Transverse colon (tissue), 4 donors: ENCODE measurements at regions not wholly inside any gene's neighbourhood (a gene's known extent, or its start where the extent isn't known, plus 50 kb on each side); places are given as distances from the start of the nearest gene placed in this dataset.

ENCODE experiments used
- POLR2AphosphoS5 ChIP-seq, 3 donors: sonication (generic); formaldehyde crosslinking; IDR thresholded peaks; one replicate each; pipeline ENCODE4 v1.6.1; 2016; ENCODE audit warnings: antibody characterized with exemption in 3 of 3
- TF ChIP-seq, protein P1 (sequence below), 5 experiments: fragments of 200-600 bp in 3 of 5; fragments of 450-650 bp in 2 of 5; sonication (generic) in 3 of 5; IDR thresholded peaks; 1 replicate in 2 of 5; 2 replicates in 3 of 5; pipeline ENCODE4 v1.5.1; 2016 to 2017; ENCODE audit warnings: antibody characterized with exemption in 5 of 5, inconsistent platforms in 3 of 5, mild to moderate bottlenecking in 2 of 5, moderate library complexity in 1 of 5

DNA sequence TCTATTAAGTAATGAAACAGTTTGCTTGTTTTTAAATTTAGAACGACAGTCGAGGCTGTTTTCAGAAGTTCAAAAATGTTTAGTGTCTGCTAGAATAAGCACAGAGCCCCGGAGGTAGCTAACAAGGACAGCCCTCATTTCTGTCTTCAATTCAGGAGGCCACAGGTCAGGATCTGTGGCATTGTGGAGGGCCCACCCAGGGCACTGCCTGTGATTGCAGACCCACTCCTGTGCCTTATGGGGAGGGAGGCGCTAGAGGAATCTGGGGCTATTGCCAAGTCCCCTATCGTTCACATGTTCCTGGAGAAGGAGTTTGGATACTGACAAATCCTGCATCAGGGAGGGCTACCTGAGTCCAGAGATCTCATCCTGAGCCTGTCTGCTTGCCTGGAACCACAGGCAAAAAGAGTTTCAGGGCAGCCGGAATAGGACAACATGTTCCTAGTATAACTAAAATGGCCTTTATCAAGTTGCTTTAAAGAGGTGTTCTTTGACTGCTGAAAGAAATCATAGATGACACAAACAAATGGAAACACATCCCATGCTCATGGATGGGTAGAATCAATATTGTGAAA is 141.5 kb upstream of the ROPN1 start:
- TF ChIP-seq, protein P1, sequence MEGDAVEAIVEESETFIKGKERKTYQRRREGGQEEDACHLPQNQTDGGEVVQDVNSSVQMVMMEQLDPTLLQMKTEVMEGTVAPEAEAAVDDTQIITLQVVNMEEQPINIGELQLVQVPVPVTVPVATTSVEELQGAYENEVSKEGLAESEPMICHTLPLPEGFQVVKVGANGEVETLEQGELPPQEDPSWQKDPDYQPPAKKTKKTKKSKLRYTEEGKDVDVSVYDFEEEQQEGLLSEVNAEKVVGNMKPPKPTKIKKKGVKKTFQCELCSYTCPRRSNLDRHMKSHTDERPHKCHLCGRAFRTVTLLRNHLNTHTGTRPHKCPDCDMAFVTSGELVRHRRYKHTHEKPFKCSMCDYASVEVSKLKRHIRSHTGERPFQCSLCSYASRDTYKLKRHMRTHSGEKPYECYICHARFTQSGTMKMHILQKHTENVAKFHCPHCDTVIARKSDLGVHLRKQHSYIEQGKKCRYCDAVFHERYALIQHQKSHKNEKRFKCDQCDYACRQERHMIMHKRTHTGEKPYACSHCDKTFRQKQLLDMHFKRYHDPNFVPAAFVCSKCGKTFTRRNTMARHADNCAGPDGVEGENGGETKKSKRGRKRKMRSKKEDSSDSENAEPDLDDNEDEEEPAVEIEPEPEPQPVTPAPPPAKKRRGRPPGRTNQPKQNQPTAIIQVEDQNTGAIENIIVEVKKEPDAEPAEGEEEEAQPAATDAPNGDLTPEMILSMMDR (IDR thresholded peaks at IDR 0.05) = no peak
- TF ChIP-seq POLR2AphosphoS5 (IDR thresholded peaks at IDR 0.05) = no peak
